ENCODE measurements at regions not wholly inside any gene's neighbourhood (a gene's known extent, or its start where the extent isn't known, plus 50 kb on each side); places are given as distances from the start of the nearest gene placed in this dataset.
"Not testable (repeated sequence)": the region's sequence is repeated elsewhere in the genome, so short reads cannot be mapped to it uniquely, and the experiment has no call there.

DNA sequence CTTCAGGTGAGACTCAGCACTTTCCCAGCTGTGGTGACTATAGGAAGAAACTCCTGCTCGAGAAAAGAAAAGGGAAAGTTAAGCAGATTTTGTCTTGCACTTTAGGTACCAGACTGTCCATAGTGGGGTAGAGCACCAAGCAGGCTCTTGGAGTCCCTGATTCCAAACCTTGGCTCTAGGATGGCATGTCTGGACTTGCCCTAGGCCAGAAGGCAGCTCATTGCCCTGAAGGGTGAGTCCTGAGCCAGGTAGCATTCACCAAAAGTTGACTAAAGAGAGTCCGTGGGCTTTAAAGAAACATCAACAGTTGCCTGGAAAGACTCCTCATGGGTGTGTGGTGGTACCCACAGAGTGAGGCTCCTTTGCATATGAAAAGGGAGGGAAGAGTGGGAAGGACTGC is 145.2 kb upstream of the SNX7 start:
- no peaks in the 10 kb centered on the region for H3K36me3 ChIP-seq (ENCODE audit: control insufficient read depth, insufficient read depth, low read length)
- peaks cover 2% of the 10 kb centered on the region for H3K9me3 ChIP-seq (ENCODE audit: control insufficient read depth, low read length)
- H3K27me3 ChIP-seq (ENCODE audit: control insufficient read depth, insufficient read depth, low read length, poor library complexity, severe bottlenecking), result no peaks in the 10 kb centered on the region
- H3K27ac ChIP-seq (ENCODE audit: insufficient read depth, low read depth, low read length, poor library complexity, severe bottlenecking), result no peak overlapping the region
- WGBS, 2 experiments, result 79 to 85% methylated on average over 2 of the region's 2 CpGs
- no peak overlapping the region for H3K4me3 ChIP-seq (ENCODE audit: insufficient read depth, low read depth, low read length)
- no peaks in the 10 kb centered on the region for H3K4me1 ChIP-seq (ENCODE audit: control insufficient read depth, insufficient read depth, low read length)

DNA sequence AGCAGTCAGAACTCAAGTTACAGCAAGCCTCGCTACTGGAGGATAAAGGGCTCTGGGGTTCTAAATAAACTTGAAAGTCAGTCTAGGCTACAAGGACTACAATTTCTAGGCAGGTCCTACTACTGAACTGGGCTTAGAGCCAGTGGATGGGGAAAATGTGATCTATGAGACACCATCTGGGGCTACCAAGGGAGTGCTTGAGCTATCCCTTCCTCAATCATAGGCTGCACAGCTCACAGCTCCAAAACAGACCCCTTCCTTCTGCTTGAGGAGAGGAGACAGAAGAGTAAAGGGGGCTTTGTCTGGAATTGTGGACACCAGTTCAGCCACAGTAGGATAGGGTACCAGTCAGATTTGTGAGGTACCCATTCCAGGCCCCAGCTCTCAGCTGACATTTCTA is 145.8 kb upstream of the SNX7 start:
- Histone ChIP-seq H3K36me3 (ENCODE audit: control insufficient read depth, insufficient read depth, low read length) (no peaks in the 10 kb centered on the region), H3K27ac (ENCODE audit: insufficient read depth, low read depth, low read length, poor library complexity, severe bottlenecking) (no peak overlapping the region), H3K27me3 (ENCODE audit: control insufficient read depth, insufficient read depth, low read length, poor library complexity, severe bottlenecking) (no peaks in the 10 kb centered on the region), H3K9me3 (ENCODE audit: control insufficient read depth, low read length) (peaks cover 2% of the 10 kb centered on the region), H3K4me1 (ENCODE audit: control insufficient read depth, insufficient read depth, low read length) (no peaks in the 10 kb centered on the region), H3K4me3 (ENCODE audit: insufficient read depth, low read depth, low read length) (no peak overlapping the region)
- 93 to 100% methylated on average over 1 of the region's 1 CpG for WGBS, 2 experiments

DNA sequence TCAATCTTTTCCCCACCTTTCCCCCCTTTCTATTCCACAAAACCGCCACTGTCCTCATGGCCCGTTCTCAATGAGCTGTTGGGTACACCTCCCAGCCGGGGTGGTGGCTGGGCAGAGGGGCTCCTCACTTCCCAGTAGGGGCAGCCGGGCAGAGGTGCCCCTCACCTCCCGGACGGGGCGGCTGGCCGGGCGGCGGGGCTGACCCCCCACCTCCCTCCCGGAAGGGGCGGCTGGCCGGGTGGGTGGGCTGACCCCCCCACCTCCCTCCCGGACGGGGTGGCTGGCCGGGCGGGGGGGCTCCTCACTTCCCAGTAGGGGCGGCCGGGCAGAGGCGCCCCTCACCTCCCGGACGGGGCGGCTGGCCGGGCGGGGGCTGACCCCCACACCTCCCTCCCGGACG is 149.3 kb upstream of the SNX7 start:
- WGBS, 2 experiments, result 95 to 97% methylated on average over 23 to 27 of the region's 27 CpGs
- H3K4me3 ChIP-seq (ENCODE audit: insufficient read depth, low read depth, low read length); H3K4me1 ChIP-seq (ENCODE audit: control insufficient read depth, insufficient read depth, low read length); H3K36me3 ChIP-seq (ENCODE audit: control insufficient read depth, insufficient read depth, low read length); H3K27me3 ChIP-seq (ENCODE audit: control insufficient read depth, insufficient read depth, low read length, poor library complexity, severe bottlenecking); H3K9me3 ChIP-seq (ENCODE audit: control insufficient read depth, low read length); H3K27ac ChIP-seq (ENCODE audit: insufficient read depth, low read depth, low read length, poor library complexity, severe bottlenecking): not testable (repeated sequence)

GRCh38 chr1:98503771-98504170 is 157.8 kb upstream of the SNX7 start:
- Histone ChIP-seq H3K4me1 (ENCODE audit: control insufficient read depth, insufficient read depth, low read length) (no peaks in the 10 kb centered on the region), H3K27me3 (ENCODE audit: control insufficient read depth, insufficient read depth, low read length, poor library complexity, severe bottlenecking) (no peaks in the 10 kb centered on the region), H3K27ac (ENCODE audit: insufficient read depth, low read depth, low read length, poor library complexity, severe bottlenecking) (no peak overlapping the region), H3K36me3 (ENCODE audit: control insufficient read depth, insufficient read depth, low read length) (no peaks in the 10 kb centered on the region), H3K4me3 (ENCODE audit: insufficient read depth, low read depth, low read length) (no peak overlapping the region), H3K9me3 (ENCODE audit: control insufficient read depth, low read length) (no peaks in the 10 kb centered on the region)
- WGBS, 2 experiments, result 94 to 95% methylated on average over 1 of the region's 1 CpG

DNA sequence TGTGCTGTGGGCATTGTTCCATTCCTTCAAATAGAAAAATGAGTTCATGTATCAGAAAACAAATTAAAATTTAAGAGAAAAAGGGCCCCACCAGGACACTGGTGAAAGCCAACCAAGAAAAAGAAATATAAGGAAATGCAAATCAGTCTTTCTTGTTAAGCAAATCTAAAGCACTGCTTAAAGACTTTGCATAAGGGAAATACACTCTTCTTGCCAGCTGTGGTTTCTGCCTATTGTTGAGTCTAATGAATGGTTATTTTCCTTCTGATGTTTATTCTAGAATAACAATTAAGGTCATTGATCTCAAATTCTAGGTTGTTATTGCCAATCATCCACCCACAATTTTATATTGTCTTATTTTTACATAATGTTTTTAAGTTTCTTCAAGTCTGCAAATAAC is 158.6 kb upstream of the SNX7 start:
- H3K4me1 ChIP-seq (ENCODE audit: control insufficient read depth, insufficient read depth, low read length), result no peaks in the 10 kb centered on the region
- no peak overlapping the region for H3K27ac ChIP-seq (ENCODE audit: insufficient read depth, low read depth, low read length, poor library complexity, severe bottlenecking)
- H3K27me3 ChIP-seq (ENCODE audit: control insufficient read depth, insufficient read depth, low read length, poor library complexity, severe bottlenecking), result no peaks in the 10 kb centered on the region
- no peak overlapping the region for H3K4me3 ChIP-seq (ENCODE audit: insufficient read depth, low read depth, low read length)
- H3K9me3 ChIP-seq (ENCODE audit: control insufficient read depth, low read length), result no peaks in the 10 kb centered on the region
- H3K36me3 ChIP-seq (ENCODE audit: control insufficient read depth, insufficient read depth, low read length), result no peaks in the 10 kb centered on the region

GRCh38 chr1:98500324-98500723 is 161.2 kb upstream of the SNX7 start:
- H3K27ac ChIP-seq (ENCODE audit: insufficient read depth, low read depth, low read length, poor library complexity, severe bottlenecking), result no peak overlapping the region
- H3K27me3 ChIP-seq (ENCODE audit: control insufficient read depth, insufficient read depth, low read length, poor library complexity, severe bottlenecking), result no peaks in the 10 kb centered on the region
- H3K4me1 ChIP-seq (ENCODE audit: control insufficient read depth, insufficient read depth, low read length), result no peaks in the 10 kb centered on the region
- no peak overlapping the region for H3K4me3 ChIP-seq (ENCODE audit: insufficient read depth, low read depth, low read length)
- no peaks in the 10 kb centered on the region for H3K36me3 ChIP-seq (ENCODE audit: control insufficient read depth, insufficient read depth, low read length)
- H3K9me3 ChIP-seq (ENCODE audit: control insufficient read depth, low read length), result no peaks in the 10 kb centered on the region
- WGBS, 2 experiments, result 91 to 98% methylated on average over 2 of the region's 2 CpGs

GRCh38 chr1:98498651-98499050 is 162.9 kb upstream of the SNX7 start:
- Histone ChIP-seq H3K4me3 (ENCODE audit: insufficient read depth, low read depth, low read length) (no peak overlapping the region), H3K27ac (ENCODE audit: insufficient read depth, low read depth, low read length, poor library complexity, severe bottlenecking) (no peak overlapping the region), H3K9me3 (ENCODE audit: control insufficient read depth, low read length) (no peaks in the 10 kb centered on the region), H3K4me1 (ENCODE audit: control insufficient read depth, insufficient read depth, low read length) (no peaks in the 10 kb centered on the region), H3K36me3 (ENCODE audit: control insufficient read depth, insufficient read depth, low read length) (no peaks in the 10 kb centered on the region), H3K27me3 (ENCODE audit: control insufficient read depth, insufficient read depth, low read length, poor library complexity, severe bottlenecking) (no peaks in the 10 kb centered on the region)
- WGBS, 2 experiments, result no CpG with 5 or more reads among the region's 1 CpG

DNA sequence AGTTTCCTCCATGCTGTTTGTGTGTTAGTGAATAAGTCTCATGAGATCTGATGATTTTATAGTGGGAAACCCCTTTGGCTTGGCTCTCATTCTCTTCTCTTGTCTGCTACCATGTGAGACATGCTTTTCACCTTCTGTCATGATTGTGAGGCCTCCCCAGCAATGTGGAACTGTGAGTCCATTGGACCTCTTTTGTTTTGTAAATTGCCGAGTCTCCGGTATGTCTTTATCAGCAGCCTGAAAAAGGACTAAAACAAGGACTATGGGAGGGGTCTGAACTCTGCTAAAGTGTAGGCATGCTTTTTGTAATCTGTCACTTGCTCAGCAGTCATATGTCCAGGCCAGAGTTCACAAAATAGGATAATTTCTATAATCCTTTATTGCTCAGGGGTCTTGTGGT is 164.0 kb upstream of the SNX7 start:
- H3K27ac ChIP-seq (ENCODE audit: insufficient read depth, low read depth, low read length, poor library complexity, severe bottlenecking), result no peak overlapping the region
- H3K4me1 ChIP-seq (ENCODE audit: control insufficient read depth, insufficient read depth, low read length), result no peaks in the 10 kb centered on the region
- no peaks in the 10 kb centered on the region for H3K9me3 ChIP-seq (ENCODE audit: control insufficient read depth, low read length)
- H3K4me3 ChIP-seq (ENCODE audit: insufficient read depth, low read depth, low read length), result no peak overlapping the region
- no peaks in the 10 kb centered on the region for H3K36me3 ChIP-seq (ENCODE audit: control insufficient read depth, insufficient read depth, low read length)
- 82 to 83% methylated on average over 2 of the region's 2 CpGs for WGBS, 2 experiments
- no peaks in the 10 kb centered on the region for H3K27me3 ChIP-seq (ENCODE audit: control insufficient read depth, insufficient read depth, low read length, poor library complexity, severe bottlenecking)

DNA sequence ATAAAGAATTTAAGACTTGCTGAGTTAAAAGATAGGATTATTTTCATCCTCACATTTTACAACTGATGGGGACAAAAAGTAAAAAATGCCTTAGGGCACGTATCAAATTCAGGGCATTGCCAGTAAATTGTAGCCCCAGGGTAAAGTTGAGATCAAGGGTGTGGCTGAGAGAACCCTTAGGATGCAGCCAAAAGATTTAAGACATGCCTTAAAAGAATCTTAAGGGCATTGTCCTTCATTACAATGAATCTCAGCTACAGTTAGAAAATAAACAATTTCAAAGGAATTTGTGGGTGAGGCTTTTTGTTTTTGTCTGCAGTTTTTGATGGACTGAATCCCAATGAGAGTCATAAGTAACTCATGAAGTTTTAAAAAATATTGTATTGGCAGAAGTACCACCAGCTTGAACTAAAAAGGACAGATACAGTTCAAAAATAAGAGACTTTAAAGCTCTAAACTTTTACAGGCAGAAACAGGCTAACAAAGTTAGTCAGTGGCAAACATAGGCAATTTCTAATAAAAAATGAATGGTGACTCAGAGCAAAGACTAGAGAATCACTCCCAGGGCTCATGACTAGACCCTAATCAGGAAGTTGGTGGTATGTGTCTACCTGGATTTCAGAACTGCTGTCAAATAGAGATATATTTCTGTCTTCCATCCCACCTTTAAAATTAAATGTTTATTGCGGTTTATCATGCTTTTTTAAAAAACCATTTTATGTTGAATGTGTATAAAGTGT is 165.1 kb upstream of the SNX7 start:
- Histone ChIP-seq H3K27me3 (ENCODE audit: control insufficient read depth, insufficient read depth, low read length, poor library complexity, severe bottlenecking) (no peaks in the 10 kb centered on the region), H3K36me3 (ENCODE audit: control insufficient read depth, insufficient read depth, low read length) (no peaks in the 10 kb centered on the region), H3K9me3 (ENCODE audit: control insufficient read depth, low read length) (no peaks in the 10 kb centered on the region), H3K4me3 (ENCODE audit: insufficient read depth, low read depth, low read length) (no peak overlapping the region), H3K4me1 (ENCODE audit: control insufficient read depth, insufficient read depth, low read length) (no peaks in the 10 kb centered on the region), H3K27ac (ENCODE audit: insufficient read depth, low read depth, low read length, poor library complexity, severe bottlenecking) (no peak overlapping the region)
- 82 to 95% methylated on average over 1 of the region's 2 CpGs for WGBS, 2 experiments

GRCh38 chr1:98493469-98493868 is 168.1 kb upstream of the SNX7 start:
- no peaks in the 10 kb centered on the region for H3K9me3 ChIP-seq (ENCODE audit: control insufficient read depth, low read length)

GRCh38 chr1:98490099-98490498 is 171.4 kb upstream of the SNX7 start:
- Histone ChIP-seq H3K27ac (ENCODE audit: insufficient read depth, low read depth, low read length, poor library complexity, severe bottlenecking) (no peak overlapping the region), H3K4me3 (ENCODE audit: insufficient read depth, low read depth, low read length) (no peak overlapping the region), H3K4me1 (ENCODE audit: control insufficient read depth, insufficient read depth, low read length) (no peaks in the 10 kb centered on the region), H3K9me3 (ENCODE audit: control insufficient read depth, low read length) (no peaks in the 10 kb centered on the region), H3K36me3 (ENCODE audit: control insufficient read depth, insufficient read depth, low read length) (no peaks in the 10 kb centered on the region), H3K27me3 (ENCODE audit: control insufficient read depth, insufficient read depth, low read length, poor library complexity, severe bottlenecking) (no peaks in the 10 kb centered on the region)
- no CpG with 5 or more reads among the region's 1 CpG for WGBS, 2 experiments

More at GRCh38 chr1:98493469-98493868, 168.1 kb upstream of the SNX7 start:
- Histone ChIP-seq H3K36me3 (ENCODE audit: control insufficient read depth, insufficient read depth, low read length) (no peaks in the 10 kb centered on the region), H3K4me3 (ENCODE audit: insufficient read depth, low read depth, low read length) (no peak overlapping the region), H3K27ac (ENCODE audit: insufficient read depth, low read depth, low read length, poor library complexity, severe bottlenecking) (no peak overlapping the region), H3K27me3 (ENCODE audit: control insufficient read depth, insufficient read depth, low read length, poor library complexity, severe bottlenecking) (no peaks in the 10 kb centered on the region), H3K4me1 (ENCODE audit: control insufficient read depth, insufficient read depth, low read length) (no peaks in the 10 kb centered on the region)
